ENCODE measurements at regions not wholly inside any gene's neighbourhood (a gene's known extent, or its start where the extent isn't known, plus 50 kb on each side); places are given as distances from the start of the nearest gene placed in this dataset.

DNA sequence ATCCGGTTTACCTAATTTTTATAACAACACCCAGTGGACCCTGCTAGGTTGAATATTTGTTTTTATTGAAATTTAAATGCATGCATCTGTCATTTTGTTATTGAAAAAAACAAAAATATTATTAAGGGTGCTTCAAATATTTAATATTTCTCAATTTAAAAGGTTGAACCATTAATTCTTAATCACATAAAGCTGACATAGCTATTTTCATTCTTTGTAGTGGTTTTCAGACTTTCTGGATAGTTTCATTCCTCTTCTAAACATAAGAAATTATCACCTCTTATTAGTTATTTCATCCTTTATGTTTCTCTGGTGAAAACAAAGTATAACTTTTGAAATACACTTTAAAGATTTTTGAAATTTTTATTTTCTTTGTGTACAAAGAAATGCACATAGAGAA lies 369.9 kb upstream of the PLSCR5 start:
- DNase-seq, result no peak
- no peak overlapping the region for H3K27ac Mint-ChIP-seq
- no peak overlapping the region for H3K4me3 Mint-ChIP-seq
- H3K4me1 Mint-ChIP-seq, result no peaks in the 10 kb centered on the region
- H3K9me3 Mint-ChIP-seq, result no peaks in the 10 kb centered on the region
- no peaks in the 10 kb centered on the region for H3K36me3 Mint-ChIP-seq (ENCODE audit: low read depth)
- H3K27me3 Mint-ChIP-seq (ENCODE audit: low read depth, poor library complexity), result no peaks in the 10 kb centered on the region
- TF ChIP-seq, protein P1, sequence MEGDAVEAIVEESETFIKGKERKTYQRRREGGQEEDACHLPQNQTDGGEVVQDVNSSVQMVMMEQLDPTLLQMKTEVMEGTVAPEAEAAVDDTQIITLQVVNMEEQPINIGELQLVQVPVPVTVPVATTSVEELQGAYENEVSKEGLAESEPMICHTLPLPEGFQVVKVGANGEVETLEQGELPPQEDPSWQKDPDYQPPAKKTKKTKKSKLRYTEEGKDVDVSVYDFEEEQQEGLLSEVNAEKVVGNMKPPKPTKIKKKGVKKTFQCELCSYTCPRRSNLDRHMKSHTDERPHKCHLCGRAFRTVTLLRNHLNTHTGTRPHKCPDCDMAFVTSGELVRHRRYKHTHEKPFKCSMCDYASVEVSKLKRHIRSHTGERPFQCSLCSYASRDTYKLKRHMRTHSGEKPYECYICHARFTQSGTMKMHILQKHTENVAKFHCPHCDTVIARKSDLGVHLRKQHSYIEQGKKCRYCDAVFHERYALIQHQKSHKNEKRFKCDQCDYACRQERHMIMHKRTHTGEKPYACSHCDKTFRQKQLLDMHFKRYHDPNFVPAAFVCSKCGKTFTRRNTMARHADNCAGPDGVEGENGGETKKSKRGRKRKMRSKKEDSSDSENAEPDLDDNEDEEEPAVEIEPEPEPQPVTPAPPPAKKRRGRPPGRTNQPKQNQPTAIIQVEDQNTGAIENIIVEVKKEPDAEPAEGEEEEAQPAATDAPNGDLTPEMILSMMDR (IDR thresholded peaks at IDR 0.05), result no peak

DNA sequence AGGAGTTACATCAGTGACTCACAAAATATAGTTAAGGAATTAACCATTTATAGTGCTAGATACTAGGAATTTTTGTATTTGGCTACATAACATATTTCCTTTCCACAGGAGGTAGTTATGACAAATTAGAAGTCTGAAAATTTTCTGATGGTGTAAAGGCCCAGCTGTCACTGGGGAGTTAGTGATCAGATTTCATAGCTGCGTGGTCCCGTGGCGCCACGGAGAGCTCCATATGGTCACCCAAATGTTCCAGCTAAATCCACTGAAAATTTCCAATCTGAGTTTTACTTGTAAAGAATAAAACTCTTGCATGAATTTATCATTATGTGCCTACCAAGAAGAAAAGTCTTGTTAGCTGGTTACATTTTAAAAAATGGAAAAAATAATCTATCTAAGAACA lies 368.9 kb upstream of the PLSCR5 start:
- no peaks in the 10 kb centered on the region for H3K27me3 Mint-ChIP-seq (ENCODE audit: low read depth, poor library complexity)
- no peaks in the 10 kb centered on the region for H3K36me3 Mint-ChIP-seq (ENCODE audit: low read depth)
- DNase-seq, result no peak
- TF ChIP-seq, protein P1 (IDR thresholded peaks at IDR 0.05), result no peak
- no peak overlapping the region for H3K4me3 Mint-ChIP-seq
- no peaks in the 10 kb centered on the region for H3K9me3 Mint-ChIP-seq
- H3K4me1 Mint-ChIP-seq, result no peaks in the 10 kb centered on the region
- no peak overlapping the region for H3K27ac Mint-ChIP-seq

DNA sequence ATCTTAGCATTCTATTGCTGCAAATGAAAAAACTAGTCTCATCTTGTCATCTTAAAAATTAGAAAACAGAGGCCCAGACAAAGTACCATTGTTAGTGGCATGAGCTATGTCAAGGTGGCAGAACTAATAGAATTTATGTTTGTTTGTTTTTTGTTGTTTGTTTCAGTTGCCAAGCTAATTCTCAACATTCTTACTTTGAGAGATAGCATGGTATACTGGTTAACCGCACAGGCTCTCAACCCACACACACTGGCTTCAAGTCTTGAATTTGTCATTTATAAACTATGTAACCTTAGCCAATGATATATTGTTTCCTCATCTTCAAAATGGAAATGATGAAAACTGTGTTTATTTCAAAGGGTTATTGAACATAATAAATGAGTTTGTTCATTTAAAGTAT lies 367.6 kb upstream of the PLSCR5 start:
- H3K27ac Mint-ChIP-seq, result no peak overlapping the region
- no peaks in the 10 kb centered on the region for H3K36me3 Mint-ChIP-seq (ENCODE audit: low read depth)
- no peak for DNase-seq
- no peaks in the 10 kb centered on the region for H3K27me3 Mint-ChIP-seq (ENCODE audit: low read depth, poor library complexity)
- no peaks in the 10 kb centered on the region for H3K4me1 Mint-ChIP-seq
- H3K4me3 Mint-ChIP-seq, result no peak overlapping the region
- no peaks in the 10 kb centered on the region for H3K9me3 Mint-ChIP-seq
- TF ChIP-seq, protein P1 (IDR thresholded peaks at IDR 0.05), result no peak

DNA sequence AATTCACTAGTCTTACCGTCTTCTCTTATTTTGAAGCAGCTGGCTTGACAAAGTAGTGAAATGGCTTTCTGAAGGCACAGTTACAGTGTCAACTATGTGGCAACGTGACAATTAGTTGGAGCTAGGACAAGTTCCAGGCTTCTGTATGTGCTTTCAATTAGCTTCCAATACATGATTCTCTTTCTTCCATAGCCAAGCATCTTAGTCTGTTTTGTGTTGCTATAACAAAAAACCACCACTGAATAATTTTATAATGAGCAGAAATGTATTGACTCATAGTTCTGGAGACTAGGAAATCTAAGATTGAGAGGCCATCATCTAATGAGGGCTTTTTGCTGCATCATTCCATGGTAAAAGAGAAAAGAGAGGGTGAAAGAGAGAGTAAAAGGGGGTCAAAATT lies 365.1 kb upstream of the PLSCR5 start:
- Mint-ChIP-seq H3K36me3 (ENCODE audit: low read depth) (no peaks in the 10 kb centered on the region), H3K27me3 (ENCODE audit: low read depth, poor library complexity) (no peaks in the 10 kb centered on the region), H3K4me3 (no peak overlapping the region), H3K27ac (no peak overlapping the region), H3K9me3 (no peaks in the 10 kb centered on the region), H3K4me1 (no peaks in the 10 kb centered on the region)
- TF ChIP-seq, protein P1 (IDR thresholded peaks at IDR 0.05), result no peak
- no peak for DNase-seq

GRCh38 chr3:146969356-146969755 lies 364.2 kb upstream of the PLSCR5 start:
- Mint-ChIP-seq H3K4me3 (no peak overlapping the region), H3K36me3 (ENCODE audit: low read depth) (no peaks in the 10 kb centered on the region), H3K9me3 (no peaks in the 10 kb centered on the region), H3K4me1 (no peaks in the 10 kb centered on the region), H3K27ac (no peak overlapping the region), H3K27me3 (ENCODE audit: low read depth, poor library complexity) (no peaks in the 10 kb centered on the region)
- TF ChIP-seq, protein P1 (IDR thresholded peaks at IDR 0.05), result no peak
- no peak for DNase-seq

DNA sequence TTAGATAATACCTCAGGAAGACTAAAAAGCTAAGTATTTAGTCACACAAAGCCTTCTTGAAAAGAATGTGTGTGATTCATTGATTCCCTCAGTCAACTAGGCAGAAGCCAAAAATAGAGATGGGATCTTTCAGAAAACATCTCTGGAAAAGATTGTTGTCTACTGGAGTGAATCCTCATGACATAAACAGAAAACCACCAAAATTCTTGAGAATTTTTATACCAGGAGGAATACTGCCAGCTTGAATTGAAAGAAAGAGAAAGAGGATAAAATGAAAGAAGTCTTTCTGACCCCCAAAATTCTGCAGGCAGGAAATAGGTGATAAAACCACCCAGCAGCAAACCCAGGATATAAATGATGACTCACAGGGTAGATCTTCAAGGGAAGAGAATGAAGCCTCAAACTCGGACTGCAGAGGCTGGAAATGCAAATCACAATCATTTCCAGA lies 363.1 kb upstream of the PLSCR5 start:
- H3K27ac Mint-ChIP-seq, result no peak overlapping the region

More for the DNA sequence above, 363.1 kb upstream of the PLSCR5 start:
- Mint-ChIP-seq H3K4me1 (no peaks in the 10 kb centered on the region), H3K27me3 (ENCODE audit: low read depth, poor library complexity) (no peaks in the 10 kb centered on the region), H3K4me3 (no peak overlapping the region), H3K36me3 (ENCODE audit: low read depth) (no peaks in the 10 kb centered on the region), H3K9me3 (peaks cover 3% of the 10 kb centered on the region)
- no peak for DNase-seq
- TF ChIP-seq, protein P1 (IDR thresholded peaks at IDR 0.05), result no peak

Measured in nephron progenitor cell (in vitro differentiated cells).